GM19463 (cell line): ENCODE measurements at regions not wholly inside any gene's neighbourhood (a gene's known extent, or its start where the extent isn't known, plus 50 kb on each side); places are given as distances from the start of the nearest gene placed in this dataset.

Experiments
- ATAC-seq: cut with Tn5 transposase; IDR thresholded peaks from one replicate; pipeline ENCODE4 v1.9.1; 2021; ENCODE audit warnings: mild to moderate bottlenecking, moderate library complexity; ENCODE audit not compliant: unreplicated experiment

DNA sequence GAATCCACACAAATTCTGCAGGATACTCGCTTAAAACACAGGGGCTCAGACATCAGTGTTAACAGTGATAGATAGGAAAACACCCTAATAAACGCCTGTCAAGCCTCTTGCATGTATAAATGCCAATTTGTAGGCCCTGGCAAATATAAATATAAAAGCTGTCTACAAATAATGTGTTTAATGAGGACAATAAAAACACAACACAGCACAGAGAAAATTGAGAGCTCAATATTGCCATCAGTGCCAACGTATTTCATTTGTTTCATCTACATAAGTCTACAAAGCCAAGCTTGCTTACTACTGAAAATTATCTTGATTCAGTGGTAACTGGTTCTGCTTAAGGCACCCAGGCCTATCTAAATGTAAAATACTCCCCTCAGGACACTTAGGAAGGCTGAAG lies 1387.0 kb upstream of the TENM4 start:
- no peak for ATAC-seq

- ATAC-seq = no peak
Measured at GRCh38 chr11:80826808-80827207, 1386.0 kb upstream of the TENM4 start.

DNA sequence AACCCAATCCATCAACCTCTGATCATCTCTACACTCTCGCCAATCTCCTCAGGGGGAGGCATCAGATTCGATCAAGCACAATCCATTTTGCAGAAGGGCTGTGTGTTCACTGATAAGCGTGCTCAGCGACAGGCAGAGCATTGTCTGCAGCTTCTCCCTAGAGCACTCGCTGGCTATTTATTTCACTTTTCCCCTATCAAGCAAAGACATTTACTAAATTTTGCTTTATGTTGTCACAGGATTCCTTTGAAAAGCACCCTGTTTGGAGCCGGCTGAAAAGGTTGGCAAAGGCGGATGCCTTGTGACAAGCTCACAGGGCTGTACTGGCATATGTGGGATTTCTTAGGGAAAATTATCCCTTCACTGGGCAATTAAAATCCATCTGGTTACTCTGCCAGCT lies 1381.5 kb upstream of the TENM4 start:
- no peak for ATAC-seq

DNA sequence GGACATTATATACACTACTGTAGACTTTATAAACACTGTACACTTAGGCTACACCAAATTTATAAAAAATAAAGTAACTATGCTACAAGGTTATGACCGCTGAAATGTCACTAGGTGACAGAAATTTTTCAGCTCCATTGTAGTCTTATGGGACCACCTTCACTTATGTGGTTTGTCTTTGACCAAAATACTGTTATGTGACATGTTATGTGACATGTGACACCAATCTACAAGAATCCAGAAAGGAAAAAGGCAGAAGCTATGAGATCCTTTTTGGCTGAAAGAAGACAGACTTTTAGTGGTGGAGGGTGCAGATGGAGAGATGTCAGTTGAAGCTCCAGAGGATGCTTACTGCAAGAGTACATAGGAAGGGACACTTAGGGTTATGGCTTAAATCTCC lies 1378.4 kb upstream of the TENM4 start:
- ATAC-seq = no peak

- ATAC-seq = peak; percentile 27
Measured at GRCh38 chr11:80816966-80817365, 1376.1 kb upstream of the TENM4 start.

GRCh38 chr11:80816454-80816847 lies 1375.6 kb upstream of the TENM4 start:
- peak; percentile 14 for ATAC-seq

DNA sequence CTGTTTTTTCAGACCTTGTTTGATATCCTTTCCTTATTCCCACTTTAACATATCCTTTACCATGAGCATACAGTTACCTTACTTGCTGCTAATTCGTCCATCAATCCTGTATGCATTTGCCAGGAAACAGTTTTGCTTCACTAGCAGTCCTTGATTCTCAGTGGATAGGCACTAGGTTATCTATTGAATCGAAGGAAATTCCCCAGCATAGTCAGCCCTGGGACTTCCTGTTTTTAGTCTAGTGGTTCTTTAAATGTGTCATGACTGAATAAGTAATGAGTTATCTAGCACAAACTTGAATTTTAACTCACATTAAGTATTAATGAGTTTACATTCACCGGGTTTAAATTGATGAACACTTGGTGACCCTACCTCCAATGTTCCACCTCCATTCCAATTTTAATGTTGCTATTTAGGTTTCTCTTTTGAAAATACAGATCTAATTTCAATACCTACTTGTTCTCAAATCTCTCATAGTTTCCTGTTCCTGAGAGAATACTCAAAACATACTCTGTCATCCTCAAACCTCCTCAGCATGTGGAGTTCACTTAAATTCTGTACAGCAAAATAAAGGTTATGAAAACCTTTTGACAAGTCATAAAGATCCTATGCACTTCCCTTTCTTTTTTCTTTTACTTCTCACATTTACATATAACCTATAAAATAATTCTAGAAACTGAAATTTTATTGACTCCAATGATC lies 1375.1 kb upstream of the TENM4 start:
- ATAC-seq = peak; percentile 86

DNA sequence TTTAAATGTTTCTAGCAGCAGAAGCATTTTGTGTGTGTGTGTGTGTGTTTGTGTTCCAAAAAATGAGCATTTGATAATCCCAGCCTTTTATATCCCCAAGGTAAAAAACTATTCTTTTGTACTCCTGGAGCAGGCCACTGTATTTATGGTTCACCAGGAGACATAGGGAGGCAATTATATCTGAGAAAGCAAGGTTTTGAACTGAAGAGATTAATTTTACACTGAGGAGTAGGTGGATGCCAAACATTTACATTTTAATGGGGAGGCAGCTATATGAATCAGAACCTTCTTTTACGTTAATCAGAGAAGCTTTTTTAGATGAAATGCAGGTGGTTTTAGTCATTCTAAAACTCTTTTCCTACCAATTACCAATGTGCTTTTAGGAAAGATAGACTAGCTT lies 1374.0 kb upstream of the TENM4 start:
- ATAC-seq = no peak

- no peak for ATAC-seq
Measured at GRCh38 chr11:80810695-80811094, 1369.9 kb upstream of the TENM4 start.

GRCh38 chr11:80798174-80798573 lies 1357.3 kb upstream of the TENM4 start:
- ATAC-seq = no peak

DNA sequence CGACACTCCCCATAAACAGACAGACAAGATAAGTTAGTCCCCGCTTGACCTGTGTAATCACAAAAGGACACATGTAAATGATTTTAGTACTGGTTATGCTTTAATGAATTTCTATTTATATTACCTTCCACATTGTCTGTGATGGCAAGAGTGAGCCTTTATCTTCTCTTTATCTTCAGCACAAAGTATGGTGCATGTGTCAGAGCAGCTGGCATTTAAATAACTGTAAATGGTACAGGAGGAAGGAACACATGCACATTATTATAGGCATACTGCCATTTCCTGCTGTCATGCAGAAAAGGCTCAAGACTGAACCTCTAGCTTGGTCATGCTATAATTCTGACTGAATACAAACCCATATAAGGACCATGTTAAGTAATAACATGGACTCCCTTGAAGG lies 1342.7 kb upstream of the TENM4 start:
- no peak for ATAC-seq

- no peak for ATAC-seq
Measured at GRCh38 chr11:80782135-80782885, 1341.5 kb upstream of the TENM4 start.

- ATAC-seq = no peak
Measured at GRCh38 chr11:80779905-80780605, 1339.2 kb upstream of the TENM4 start.

GRCh38 chr11:80778941-80779340 lies 1338.1 kb upstream of the TENM4 start:
- ATAC-seq = no peak

DNA sequence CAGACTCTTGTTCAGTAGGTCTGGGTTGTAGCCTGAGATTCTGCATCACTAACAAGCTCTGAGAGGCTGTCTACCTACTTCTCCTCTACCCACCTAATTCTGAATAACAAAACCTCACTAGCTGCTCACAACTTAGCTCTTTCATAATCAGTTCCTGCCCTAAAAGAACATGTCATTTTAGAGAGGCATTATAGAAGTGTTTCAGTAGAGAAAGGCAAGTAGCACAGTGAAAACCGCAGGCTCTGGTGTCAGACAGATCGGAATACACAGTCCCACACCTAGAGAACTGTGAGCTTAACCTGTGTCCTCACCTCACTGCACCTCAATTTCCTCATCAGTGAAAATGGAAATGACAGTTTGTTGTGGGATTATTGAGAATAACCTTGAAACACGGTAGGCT lies 1337.6 kb upstream of the TENM4 start:
- no peak for ATAC-seq

DNA sequence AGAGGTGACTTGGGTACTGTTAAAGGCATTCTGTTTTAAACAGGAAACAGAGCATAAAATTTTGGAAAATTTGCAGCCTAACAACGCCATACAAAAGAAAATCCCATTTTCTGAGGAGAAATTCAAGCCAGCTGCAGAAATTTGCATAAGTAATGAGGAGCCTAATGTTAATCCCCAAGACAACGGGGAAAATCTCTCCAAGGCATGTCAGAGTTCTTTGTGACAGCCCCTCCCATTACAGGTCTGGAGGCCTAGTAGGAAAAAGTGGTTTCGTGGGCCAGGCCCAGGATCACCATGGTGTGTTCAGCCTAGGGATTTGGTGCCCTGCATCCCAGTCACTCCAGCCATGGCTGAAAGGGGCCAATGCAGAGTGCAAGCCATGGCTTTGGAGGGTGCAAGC lies 1333.1 kb upstream of the TENM4 start:
- ATAC-seq = no peak

DNA sequence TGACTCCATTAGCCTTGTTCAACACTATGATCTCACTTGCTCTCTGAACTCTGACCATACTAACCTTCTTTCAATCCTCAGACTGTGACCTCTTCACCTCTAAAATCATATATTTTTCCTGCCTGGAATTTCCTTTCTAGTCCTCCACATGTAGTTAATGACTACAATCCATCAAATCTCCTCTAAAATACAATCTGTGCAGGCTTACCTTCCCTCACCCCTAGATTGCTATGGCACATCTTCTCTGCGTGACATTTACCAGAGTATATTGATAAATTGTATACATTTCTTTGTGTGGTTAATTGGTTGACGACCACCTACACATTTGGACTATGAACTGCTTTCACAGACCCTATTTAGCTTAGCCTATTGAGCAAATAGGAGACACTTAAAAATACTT lies 1330.2 kb upstream of the TENM4 start:
- ATAC-seq = no peak

DNA sequence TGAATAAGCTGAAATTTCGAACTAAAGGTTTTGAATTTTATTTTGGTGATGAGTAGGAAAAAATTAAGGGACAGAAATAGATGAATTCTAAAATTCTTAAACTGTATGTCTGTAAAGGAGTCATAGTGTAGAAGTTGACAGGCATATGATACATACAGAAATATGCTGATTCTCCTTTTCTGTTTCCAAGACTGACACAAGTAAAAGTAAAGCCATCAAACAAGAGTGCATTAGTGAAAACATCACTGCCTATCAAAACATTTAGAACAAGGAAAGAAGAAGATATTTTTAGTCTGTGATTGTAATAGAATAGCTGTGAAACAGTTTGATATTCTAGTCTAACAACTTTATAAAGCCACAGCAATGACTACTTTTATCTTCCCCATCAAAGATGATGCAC lies 1318.0 kb upstream of the TENM4 start:
- ATAC-seq = no peak

DNA sequence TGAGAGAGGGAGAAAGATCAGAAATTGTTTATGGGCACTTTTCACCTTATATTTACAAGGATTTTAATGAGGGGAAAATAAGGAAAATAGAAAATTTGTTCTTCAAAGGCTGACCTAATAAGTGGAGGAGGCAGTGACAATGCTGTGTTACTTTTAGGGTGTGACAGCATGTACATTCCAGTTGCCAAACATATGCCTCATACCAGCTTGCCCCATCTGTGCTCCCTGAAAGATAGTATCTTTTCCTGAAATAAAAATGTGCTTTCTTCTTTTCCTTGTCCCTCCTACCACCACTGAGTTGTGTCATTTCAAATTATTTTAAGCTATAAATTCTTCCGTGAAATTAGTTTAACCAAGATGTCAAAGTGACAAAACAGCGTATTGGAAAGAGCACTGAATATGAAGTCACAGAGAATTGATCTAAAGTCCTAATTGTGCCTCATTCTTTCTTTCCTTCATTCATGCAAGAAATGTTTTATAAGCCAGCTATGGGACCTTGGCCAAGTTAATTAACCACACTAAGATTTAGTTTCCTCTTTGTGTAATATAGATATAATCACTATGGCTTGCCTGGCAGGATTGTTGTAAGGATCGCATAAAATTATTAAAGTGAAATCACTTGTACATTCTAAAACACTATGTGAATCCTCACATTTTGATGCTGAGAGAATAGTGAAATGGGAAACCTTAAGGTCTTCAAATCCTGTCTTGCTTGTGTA lies 1307.5 kb upstream of the TENM4 start:
- no peak for ATAC-seq

- ATAC-seq = no peak
Measured at GRCh38 chr11:80746300-80746699, 1305.5 kb upstream of the TENM4 start.

DNA sequence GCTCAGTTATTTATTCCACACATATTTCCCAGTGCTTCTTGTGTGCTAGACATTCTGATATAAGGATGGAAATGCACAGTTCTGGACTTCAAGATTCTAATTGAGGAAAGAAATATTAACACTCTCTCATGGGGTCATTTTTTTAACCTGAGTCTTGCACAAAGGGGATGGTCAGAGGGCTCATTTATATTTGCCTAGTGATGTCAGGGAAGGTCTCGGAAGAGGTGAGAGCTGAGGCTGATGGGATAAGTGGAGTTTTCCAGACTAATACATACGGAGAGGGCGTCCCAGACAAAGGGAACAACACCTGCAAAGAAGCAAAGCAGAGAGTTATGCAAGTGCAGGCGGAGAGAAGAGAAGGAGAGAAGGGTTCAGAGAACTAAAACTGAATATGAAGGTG lies 1304.6 kb upstream of the TENM4 start:
- ATAC-seq = no peak
